ENCODE measurements at regions not wholly inside any gene's neighbourhood (a gene's known extent, or its start where the extent isn't known, plus 50 kb on each side); places are given as distances from the start of the nearest gene placed in this dataset.

- Histone ChIP-seq H3K9me3 (ENCODE audit: control insufficient read depth, insufficient read depth, low read depth, low read length) (no peaks in the 10 kb centered on the region), H3K36me3 (ENCODE audit: control insufficient read depth, insufficient read depth, low read length) (no peaks in the 10 kb centered on the region), H3K27ac (ENCODE audit: low read length) (no peak overlapping the region), H3K27me3 (ENCODE audit: control insufficient read depth, insufficient read depth, low read length) (no peaks in the 10 kb centered on the region), H3K4me1 (ENCODE audit: control insufficient read depth, insufficient read depth, low read length) (no peaks in the 10 kb centered on the region), H3K4me3 (ENCODE audit: low read depth in 2 of 2, low read length in 2 of 2) (no peak overlapping the region)
- BruUV-seq (replicated peaks): no TSS peak
- CTCF ChIA-PET: no interaction called here
- TF ChIP-seq SIN3A (IDR thresholded peaks at IDR 0.05; ENCODE audit: borderline replicate concordance, insufficient read depth, low read depth, low read length): no peak
- TF ChIP-seq CTCF (IDR thresholded peaks at IDR 0.05): no peak
- TF ChIP-seq REST (IDR thresholded peaks at IDR 0.05; ENCODE audit: insufficient read depth in 1 of 2, low read depth in 2 of 2, low read length in 1 of 2): no peak
- in situ Hi-C loops (cut with HindIII; ENCODE audit: low pct_unique_long_range_greater_than_20kb, low sequenced_read_pairs): no loop called here
- ATAC-seq: no peak
- DNase-seq (ENCODE audit: low read depth, low spot score): no peak
- POLR2A ChIA-PET: no interaction called here
- intact Hi-C loops (cut with micrococcal nuclease; ENCODE audit: unreplicated experiment): no loop called here
These were observed 102.8 kb downstream of the GLUD2 start for GRCh38 chrX:121150217-121150616.

DNA sequence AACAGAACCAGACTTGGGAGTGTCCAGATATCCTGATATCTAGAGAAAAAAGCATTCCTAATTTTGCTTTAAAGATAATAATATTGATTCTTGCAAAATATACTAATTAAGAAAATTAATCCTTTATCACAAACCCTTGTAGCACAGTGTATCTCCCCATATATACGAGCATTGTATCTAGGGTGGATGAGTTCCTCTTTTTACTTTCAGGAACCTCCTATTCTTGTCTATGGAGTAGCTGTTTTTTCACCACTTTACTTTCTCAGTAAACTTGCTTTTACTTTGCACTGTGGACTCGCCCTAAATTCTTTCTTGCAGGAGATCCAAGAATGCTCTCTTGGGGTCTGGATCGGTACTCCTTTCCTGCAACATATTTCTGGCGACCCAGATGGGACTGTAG, 103.9 kb downstream of the GLUD2 start:
- intact Hi-C loops (cut with micrococcal nuclease; ENCODE audit: unreplicated experiment): no loop called here
- no peak for TF ChIP-seq CTCF (IDR thresholded peaks at IDR 0.05)
- no peak for TF ChIP-seq REST (IDR thresholded peaks at IDR 0.05; ENCODE audit: insufficient read depth in 1 of 2, low read depth in 2 of 2, low read length in 1 of 2)
- TF ChIP-seq SIN3A (IDR thresholded peaks at IDR 0.05; ENCODE audit: borderline replicate concordance, insufficient read depth, low read depth, low read length): no peak
- TF ChIP-seq POLR2AphosphoS5 (IDR thresholded peaks at IDR 0.05; ENCODE audit: low read depth, low read length): no peak
- no peak for TF ChIP-seq TCF7L2 (IDR thresholded peaks at IDR 0.05; ENCODE audit: low read depth, low read length)
- ATAC-seq (no peak), DNase-seq (ENCODE audit: low read depth, low spot score) (no peak)
- in situ Hi-C loops (cut with HindIII; ENCODE audit: low pct_unique_long_range_greater_than_20kb, low sequenced_read_pairs): no loop called here
- POLR2A ChIA-PET: no interaction called here
- Histone ChIP-seq H3K27me3 (ENCODE audit: control insufficient read depth, insufficient read depth, low read length) (no peaks in the 10 kb centered on the region), H3K4me3 (ENCODE audit: low read depth in 2 of 2, low read length in 2 of 2) (no peak overlapping the region), H3K9me3 (ENCODE audit: control insufficient read depth, insufficient read depth, low read depth, low read length) (no peaks in the 10 kb centered on the region), H3K36me3 (ENCODE audit: control insufficient read depth, insufficient read depth, low read length) (no peaks in the 10 kb centered on the region), H3K27ac (ENCODE audit: low read length) (no peak overlapping the region), H3K4me1 (ENCODE audit: control insufficient read depth, insufficient read depth, low read length) (no peaks in the 10 kb centered on the region)
- no TSS peak for BruUV-seq (replicated peaks)
- CTCF ChIA-PET: no interaction called here

Data from Panc1 (cell line).